ENCODE measurements at regions not wholly inside any gene's neighbourhood (a gene's known extent, or its start where the extent isn't known, plus 50 kb on each side); places are given as distances from the start of the nearest gene placed in this dataset.

DNA sequence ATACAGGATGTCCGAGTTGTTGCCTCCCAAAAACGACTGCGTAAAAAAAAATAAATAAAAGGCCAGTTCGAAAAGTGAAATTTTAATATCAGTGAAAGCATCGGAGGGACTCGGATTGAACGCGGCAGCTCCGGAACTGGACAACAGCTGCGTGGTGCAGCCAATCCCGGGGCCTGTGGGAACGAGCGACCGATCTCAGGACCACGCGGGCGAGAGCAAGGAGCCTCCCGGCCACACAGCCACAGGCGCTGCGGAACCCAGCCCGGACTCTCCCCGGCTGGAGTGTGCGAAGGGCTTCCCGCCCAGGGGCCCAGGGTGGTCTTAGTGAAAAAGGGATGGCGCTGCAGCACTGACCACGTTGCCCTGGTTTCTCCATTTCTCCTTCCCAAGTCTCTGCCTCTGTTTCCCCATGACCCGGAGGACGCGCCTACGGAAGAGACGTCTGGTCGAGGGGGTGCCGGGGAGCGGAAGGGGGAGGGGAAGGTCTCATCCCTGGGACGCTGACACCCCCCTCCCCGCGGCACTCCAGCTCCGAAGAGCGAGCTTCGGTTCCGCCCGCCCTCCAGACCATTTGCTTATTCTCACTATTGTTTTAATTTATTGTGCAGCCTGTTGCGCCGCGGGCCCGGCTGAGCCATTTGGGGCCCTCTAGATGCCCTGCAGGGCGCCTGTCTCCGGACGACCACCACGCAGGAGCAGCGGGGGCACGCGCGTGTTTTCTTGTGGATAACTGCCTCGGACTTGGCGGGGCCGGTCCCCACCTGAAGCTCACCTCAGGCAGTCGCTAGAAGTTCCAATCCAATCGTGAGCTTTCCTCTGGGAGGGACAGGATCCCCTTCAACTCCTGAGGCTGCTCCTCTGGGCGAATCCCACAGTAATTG, 303.0 kb downstream of the PARP8 start:
- Histone ChIP-seq H3K9ac (replicated peaks in 1 of 4; ENCODE audit: extremely low read depth in 1 of 4, low read depth in 3 of 4, low read length in 3 of 4) (no peak overlapping the region; a peak in 1 of 7 replicates), H3K4me2 (ENCODE audit: insufficient read depth in 1 of 2, low read depth in 2 of 2, low read length in 2 of 2) (peak overlapping the region; percentile 72 to 88)
- TF ChIP-seq YY1 (IDR thresholded peaks at IDR 0.05; ENCODE audit: low read depth, low read length), result peak; percentile 37; the same call in 1 of the 2 replicates
- no peak for TF ChIP-seq TCF12 (IDR thresholded peaks at IDR 0.05; ENCODE audit: low read depth, low read length)
- peak; percentile 61 for TF ChIP-seq ASH2L (IDR thresholded peaks at IDR 0.05; ENCODE audit: low read length)
- no peak for TF ChIP-seq CHD2 (IDR thresholded peaks at IDR 0.05; ENCODE audit: low read length)
- TF ChIP-seq PHF8 (conservative IDR thresholded peaks at IDR 0.05; ENCODE audit: low read depth, low read length), result no peak
- TF ChIP-seq, protein P1, sequence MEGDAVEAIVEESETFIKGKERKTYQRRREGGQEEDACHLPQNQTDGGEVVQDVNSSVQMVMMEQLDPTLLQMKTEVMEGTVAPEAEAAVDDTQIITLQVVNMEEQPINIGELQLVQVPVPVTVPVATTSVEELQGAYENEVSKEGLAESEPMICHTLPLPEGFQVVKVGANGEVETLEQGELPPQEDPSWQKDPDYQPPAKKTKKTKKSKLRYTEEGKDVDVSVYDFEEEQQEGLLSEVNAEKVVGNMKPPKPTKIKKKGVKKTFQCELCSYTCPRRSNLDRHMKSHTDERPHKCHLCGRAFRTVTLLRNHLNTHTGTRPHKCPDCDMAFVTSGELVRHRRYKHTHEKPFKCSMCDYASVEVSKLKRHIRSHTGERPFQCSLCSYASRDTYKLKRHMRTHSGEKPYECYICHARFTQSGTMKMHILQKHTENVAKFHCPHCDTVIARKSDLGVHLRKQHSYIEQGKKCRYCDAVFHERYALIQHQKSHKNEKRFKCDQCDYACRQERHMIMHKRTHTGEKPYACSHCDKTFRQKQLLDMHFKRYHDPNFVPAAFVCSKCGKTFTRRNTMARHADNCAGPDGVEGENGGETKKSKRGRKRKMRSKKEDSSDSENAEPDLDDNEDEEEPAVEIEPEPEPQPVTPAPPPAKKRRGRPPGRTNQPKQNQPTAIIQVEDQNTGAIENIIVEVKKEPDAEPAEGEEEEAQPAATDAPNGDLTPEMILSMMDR (IDR thresholded peaks at IDR 0.05; ENCODE audit: control extremely low read depth in 1 of 3, insufficient read depth in 1 of 3, low read depth in 1 of 3, low read length in 3 of 3), result no peak
- TF ChIP-seq KDM4A (IDR thresholded peaks at IDR 0.05; ENCODE audit: low read depth, low read length, severe bottlenecking), result peak; percentile 72
- TF ChIP-seq SUZ12 (IDR thresholded peaks at IDR 0.05; ENCODE audit: low read length), result peak; percentile 54; the same call in 1 of the 2 replicates
- TF ChIP-seq TAF1 (IDR thresholded peaks at IDR 0.05; ENCODE audit: low read depth, low read length), result peak; percentile 36; the same call in 1 of the 2 replicates

More for the DNA sequence above, 303.0 kb downstream of the PARP8 start:
- Histone ChIP-seq H2BK5ac (ENCODE audit: low read depth, low read length) (peak overlapping the region; percentile 60; the same call in 1 of the 2 replicates), H3K4me1 (replicated peaks in 1 of 4; ENCODE audit: control insufficient read depth in 3 of 4, insufficient read depth in 4 of 4, low read length in 3 of 4) (peaks cover 0 to 21% (median 8%) of the 10 kb centered on the region in 4 experiments; a peak in 6 of 7 replicates), H3K36me3 (ENCODE audit: control insufficient read depth in 2 of 4, insufficient read depth in 4 of 4, low read length in 3 of 4) (no peaks in the 10 kb centered on the region), H3K27ac (ENCODE audit: low read depth, low read length) (no peak overlapping the region), H4K91ac (replicated peaks; ENCODE audit: insufficient read length, low read length) (no peak overlapping the region), H4K20me1 (replicated peaks in 1 of 2; ENCODE audit: control insufficient read depth in 1 of 2, insufficient read depth in 2 of 2, low read length in 2 of 2) (peaks cover 0 to 2% of the 10 kb centered on the region in 2 experiments), H3K79me2 (ENCODE audit: control insufficient read depth in 1 of 2, insufficient read depth in 2 of 2, low read length in 2 of 2) (no peaks in the 10 kb centered on the region), H3K4me3 (ENCODE audit: extremely low read depth in 1 of 4, insufficient read depth in 2 of 4, low read depth in 3 of 4, low read length in 4 of 4) (peak overlapping the region; percentile 38 to 74 (median 56)), H3K14ac (ENCODE audit: insufficient read length) (no peak overlapping the region), H3K18ac (ENCODE audit: extremely low read depth, low read length) (peak overlapping the region; percentile 57; the same call in 1 of the 2 replicates), H3K79me1 (ENCODE audit: low read depth, low read length) (no peaks in the 10 kb centered on the region), H2BK15ac (ENCODE audit: low read length) (no peak overlapping the region), H3K56ac (replicated peaks; ENCODE audit: insufficient read length, low read depth, low read length) (no peak overlapping the region), H3K27me3 (replicated peaks in 1 of 4; ENCODE audit: control insufficient read depth in 3 of 4, extremely low read depth in 1 of 4, insufficient read depth in 3 of 4, low read length in 3 of 4) (peaks cover 41 to 73% (median 62%) of the 10 kb centered on the region in 4 experiments), H2BK20ac (ENCODE audit: low read length) (peak overlapping the region; percentile 48; the same call in 1 of the 2 replicates), H2AK5ac (ENCODE audit: low read depth, low read length) (no peak overlapping the region), H3K9me3 (ENCODE audit: insufficient read depth in 2 of 2, low read depth in 1 of 2, low read length in 1 of 2) (no peaks in the 10 kb centered on the region), H2AFZ (ENCODE audit: low read length) (peak overlapping the region; percentile 15; the same call in 1 of the 2 replicates), H3K23ac (ENCODE audit: insufficient read length) (no peak overlapping the region), H2BK120ac (replicated peaks; ENCODE audit: low read depth, low read length) (no peak overlapping the region), H3K23me2 (ENCODE audit: low read depth, low read length) (peaks cover 8% of the 10 kb centered on the region; the same call in 1 of the 2 replicates), H3K4ac (replicated peaks; ENCODE audit: insufficient read length, low read depth, low read length) (no peak overlapping the region), H2BK12ac (ENCODE audit: low read depth, low read length) (peak overlapping the region; percentile 97), H4K8ac (ENCODE audit: extremely low read depth, insufficient read depth, low read length) (peak overlapping the region; percentile 31; the same call in 1 of the 2 replicates), H4K5ac (ENCODE audit: insufficient read length, low read depth, low read length) (no peak overlapping the region)
- WGBS, 2 experiments (ENCODE audit: extremely low coverage in 1 of 2, insufficient coverage in 1 of 2, insufficient read length in 1 of 2, insufficient replicate concordance in 2 of 2, low coverage in 1 of 2, low lambda C conversion rate in 2 of 2, missing lambda C conversion rate in 1 of 2), result 1% methylated on average over 54 of the region's 60 CpGs; no CpG with 5 or more reads in 1 of the 2 experiments
- ChIA-PET CTCF (ENCODE audit: partially characterized antibody) (interaction anchor here (0.6 to 2.6 kb wide), 8 partner anchors 10 to 1744 kb away, joined by 3 to 10 read pairs (median 4); no protein-coding TSS in a partner anchor), POLR2A (ENCODE audit: partially characterized antibody) (interaction anchor here (0.6 kb wide), 1 partner anchor 425 kb away, joined by 4 read pairs; no protein-coding TSS in a partner anchor)
- FAIRE-seq, result no peak
- peak in 1 of 2 experiments; percentile 67 for DNase-seq (ENCODE audit: low read depth in 1 of 2, low spot score in 2 of 2)

All from H1 (cell line).